ENCODE measurements at regions not wholly inside any gene's neighbourhood (a gene's known extent, or its start where the extent isn't known, plus 50 kb on each side); places are given as distances from the start of the nearest gene placed in this dataset.

GRCh38 chr1:219792337-219793021 lies 135.9 kb downstream of the SLC30A10 start:
- ATAC-seq (ENCODE audit: low FRiP score) (peak; percentile 60), DNase-seq (ENCODE audit: low spot score) (no peak)
- TF ChIP-seq, protein P1, sequence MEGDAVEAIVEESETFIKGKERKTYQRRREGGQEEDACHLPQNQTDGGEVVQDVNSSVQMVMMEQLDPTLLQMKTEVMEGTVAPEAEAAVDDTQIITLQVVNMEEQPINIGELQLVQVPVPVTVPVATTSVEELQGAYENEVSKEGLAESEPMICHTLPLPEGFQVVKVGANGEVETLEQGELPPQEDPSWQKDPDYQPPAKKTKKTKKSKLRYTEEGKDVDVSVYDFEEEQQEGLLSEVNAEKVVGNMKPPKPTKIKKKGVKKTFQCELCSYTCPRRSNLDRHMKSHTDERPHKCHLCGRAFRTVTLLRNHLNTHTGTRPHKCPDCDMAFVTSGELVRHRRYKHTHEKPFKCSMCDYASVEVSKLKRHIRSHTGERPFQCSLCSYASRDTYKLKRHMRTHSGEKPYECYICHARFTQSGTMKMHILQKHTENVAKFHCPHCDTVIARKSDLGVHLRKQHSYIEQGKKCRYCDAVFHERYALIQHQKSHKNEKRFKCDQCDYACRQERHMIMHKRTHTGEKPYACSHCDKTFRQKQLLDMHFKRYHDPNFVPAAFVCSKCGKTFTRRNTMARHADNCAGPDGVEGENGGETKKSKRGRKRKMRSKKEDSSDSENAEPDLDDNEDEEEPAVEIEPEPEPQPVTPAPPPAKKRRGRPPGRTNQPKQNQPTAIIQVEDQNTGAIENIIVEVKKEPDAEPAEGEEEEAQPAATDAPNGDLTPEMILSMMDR (IDR thresholded peaks at IDR 0.05), result no peak

DNA sequence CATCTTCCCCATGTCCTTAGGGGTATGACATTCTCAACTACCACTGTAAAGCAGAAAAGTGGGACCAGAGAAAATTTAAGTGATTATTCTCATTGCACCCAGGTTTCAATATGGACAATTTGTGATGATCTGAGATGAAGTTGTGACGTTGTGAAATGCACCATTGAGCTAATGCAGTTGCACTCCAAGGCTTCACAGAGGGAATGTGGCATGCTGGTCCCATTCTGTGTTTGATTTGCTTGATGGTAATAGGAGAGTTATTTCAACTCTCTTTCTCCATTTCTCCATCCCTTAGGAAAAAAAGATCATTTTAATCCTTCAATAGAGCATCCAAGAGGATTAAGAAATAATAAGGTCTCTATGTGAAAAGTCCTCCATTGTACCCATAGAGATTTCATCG lies 136.6 kb downstream of the SLC30A10 start:
- no peak for ATAC-seq (ENCODE audit: low FRiP score)
- TF ChIP-seq, protein P1 (IDR thresholded peaks at IDR 0.05), result no peak
- no peak for DNase-seq (ENCODE audit: low spot score)

- DNase-seq (ENCODE audit: low spot score) (no peak), ATAC-seq (ENCODE audit: low FRiP score) (no peak)
- TF ChIP-seq, protein P1 (IDR thresholded peaks at IDR 0.05), result no peak
These were observed 137.3 kb downstream of the SLC30A10 start for GRCh38 chr1:219790834-219791615.

DNA sequence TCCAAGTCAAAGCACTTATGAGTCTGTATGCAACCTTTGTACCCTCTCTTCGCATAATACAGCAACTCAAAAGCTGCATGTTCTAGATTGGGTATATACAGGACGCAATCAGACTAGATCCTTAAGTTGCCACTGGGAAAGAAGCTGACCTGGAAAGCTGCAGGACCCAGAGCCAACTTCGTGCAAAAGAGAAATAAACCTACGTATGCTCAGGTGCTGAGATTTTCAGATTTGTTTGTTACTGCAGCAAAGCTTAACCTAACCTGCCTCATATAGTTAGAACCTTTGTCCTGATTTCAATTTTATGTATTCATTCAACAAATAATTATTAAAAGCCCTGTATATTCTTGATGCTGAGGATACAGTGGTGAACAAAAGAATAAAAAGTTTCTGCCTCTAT lies 139.7 kb downstream of the SLC30A10 start:
- no peak for DNase-seq (ENCODE audit: low spot score)
- TF ChIP-seq, protein P1 (IDR thresholded peaks at IDR 0.05), result no peak
- ATAC-seq (ENCODE audit: low FRiP score), result no peak

GRCh38 chr1:219788091-219788490 lies 140.3 kb downstream of the SLC30A10 start:
- ATAC-seq (ENCODE audit: low FRiP score) (no peak), DNase-seq (ENCODE audit: low spot score) (no peak)
- TF ChIP-seq, protein P1 (IDR thresholded peaks at IDR 0.05), result no peak

DNA sequence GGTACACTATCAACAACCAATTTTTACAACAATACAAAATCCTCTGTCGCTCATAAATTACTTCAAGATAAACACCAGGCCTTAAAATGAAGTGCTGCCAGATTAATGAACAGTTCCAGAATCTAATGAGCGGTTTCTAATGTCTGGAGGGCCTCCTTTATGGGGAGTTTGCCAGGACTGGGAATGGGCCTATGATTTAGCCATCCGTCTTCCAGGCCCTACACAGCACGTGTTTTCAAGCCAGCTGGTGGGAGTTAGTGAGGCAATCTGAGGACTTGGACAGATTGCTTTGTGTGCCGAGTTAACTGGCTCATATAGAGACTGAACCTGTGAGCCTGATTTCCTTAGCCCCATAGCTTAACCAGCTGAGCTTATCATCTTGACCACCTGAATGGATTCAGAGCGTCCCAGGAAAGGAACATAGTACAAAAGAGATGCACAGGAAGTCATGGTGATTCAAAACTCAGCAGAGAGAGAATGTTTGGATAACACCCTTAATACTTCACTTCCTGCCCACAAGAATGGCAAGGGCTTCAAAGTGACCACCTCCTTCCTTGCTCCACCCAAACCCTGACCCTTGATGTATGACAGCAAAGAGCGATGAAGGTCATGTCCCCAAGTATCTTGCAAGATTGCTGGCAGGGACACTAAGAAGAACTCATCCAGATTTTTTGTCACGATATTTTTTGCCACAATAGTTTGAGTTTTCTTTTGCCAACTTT lies 143.5 kb downstream of the SLC30A10 start:
- DNase-seq (ENCODE audit: low spot score), result no peak
- peak; percentile 68 for ATAC-seq (ENCODE audit: low FRiP score)
- TF ChIP-seq, protein P1 (IDR thresholded peaks at IDR 0.05), result no peak
